Natural killer cell (primary cell): ENCODE measurements at regions not wholly inside any gene's neighbourhood (a gene's known extent, or its start where the extent isn't known, plus 50 kb on each side); places are given as distances from the start of the nearest gene placed in this dataset.

Experiments used
- ATAC-seq, 3 donors: fragments of 150-1000 bp in 2 of 3; fragments of 200-7000 bp in 1 of 3; cut with Tn5 transposase; 1 replicate in 1 of 3; 2 replicates in 2 of 3; pipeline ENCODE4 v1.10.0; 2021; ENCODE audit warnings: mild to moderate bottlenecking in 2 of 3, moderate library complexity in 2 of 3
- DNase-seq, 2 donors: peaks; one replicate each; pipeline versions ENCODE4 v3.0.0 to v3.0.0-alpha.2; 2013 to 2021; ENCODE audit warnings: mixed read lengths in 1 of 2
- H3K27ac ChIP-seq: one replicate; pipeline ENCODE4 v1.5.1; 2013; ENCODE audit warnings: mild to moderate bottlenecking, low read length
- H3K27me3 ChIP-seq: one replicate; pipeline ENCODE4 v1.6.1; 2013; ENCODE audit warnings: low read length; ENCODE audit not compliant: control insufficient read depth, insufficient read depth
- H3K36me3 ChIP-seq: one replicate; pipeline ENCODE4 v1.6.1; 2013; ENCODE audit warnings: low read length; ENCODE audit not compliant: control insufficient read depth, insufficient read depth
- H3K4me1 ChIP-seq: one replicate; pipeline ENCODE4 v1.6.1; 2013; ENCODE audit warnings: low read length; ENCODE audit not compliant: control insufficient read depth, insufficient read depth
- H3K4me3 ChIP-seq: one replicate; pipeline ENCODE4 v1.5.1; 2013; ENCODE audit warnings: low read length
- H3K9me3 ChIP-seq: one replicate; pipeline ENCODE4 v1.6.1; 2013; ENCODE audit warnings: low read length; ENCODE audit not compliant: control insufficient read depth, insufficient read depth
- H3K27ac Mint-ChIP-seq, 2 donors: one replicate each; pipeline ENCODE4 v1.8.0; 2022; ENCODE audit warnings: mild to moderate bottlenecking in 2 of 2, mixed read lengths in 2 of 2, moderate library complexity in 1 of 2
- H3K27me3 Mint-ChIP-seq, 2 donors: one replicate each; pipeline ENCODE4 v1.8.0; 2022; ENCODE audit warnings: low read depth in 2 of 2, mixed read lengths in 2 of 2
- H3K36me3 Mint-ChIP-seq: one replicate; pipeline ENCODE4 v1.8.0; 2022; ENCODE audit warnings: mixed read lengths
- H3K4me1 Mint-ChIP-seq, 2 donors: one replicate each; pipeline ENCODE4 v1.8.0; 2022; ENCODE audit warnings: mixed read lengths in 2 of 2
- H3K4me3 Mint-ChIP-seq: one replicate; pipeline ENCODE4 v1.8.0; 2022; ENCODE audit warnings: mild to moderate bottlenecking, moderate library complexity, mixed read lengths
- H3K9me3 Mint-ChIP-seq, 2 donors: one replicate each; pipeline ENCODE4 v1.8.0; 2022; ENCODE audit warnings: mixed read lengths in 2 of 2
- CTCF ChIP-seq: fragments of 200-600 bp; IDR thresholded peaks from one replicate; pipeline ENCODE4 v1.8.0; 2022; ENCODE audit warnings: antibody characterized with exemption
- WGBS: methylation state at CpG from one replicate; pipeline ENCODE4 v1.1.7; 2013; ENCODE audit warnings: missing lambda C conversion rate; ENCODE audit not compliant: insufficient coverage; 5-methylcytosine and 5-hydroxymethylcytosine counted together
- intact Hi-C: fragments of 100-400 bp; cut with micrococcal nuclease; formaldehyde crosslinking; loops from one replicate; pipeline ENCODE4 v1.14.2; 2022

DNA sequence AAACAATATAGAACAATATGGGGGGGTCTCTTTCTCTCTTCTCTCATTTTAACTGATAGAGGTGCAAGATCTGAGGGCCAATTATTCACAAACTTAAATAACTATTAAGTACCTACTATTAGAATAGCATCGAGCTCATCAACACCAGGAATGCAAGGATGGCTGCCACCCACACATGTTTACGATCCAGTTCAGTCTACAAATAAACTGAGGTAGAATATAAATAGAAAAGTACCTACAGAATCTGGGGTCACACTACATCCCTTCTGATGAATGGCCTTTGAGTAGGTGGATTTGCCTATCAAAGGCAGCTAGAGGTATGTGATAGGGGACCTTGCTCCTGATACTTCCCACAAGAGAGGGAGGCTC, 91.8 kb upstream of the ZNF366 start:
- Histone ChIP-seq H3K4me3 (no peak overlapping the region), H3K9me3 (no peaks in the 10 kb centered on the region), H3K36me3 (no peaks in the 10 kb centered on the region), H3K27me3 (no peaks in the 10 kb centered on the region), H3K27ac (no peak overlapping the region), H3K4me1 (no peaks in the 10 kb centered on the region)
- Mint-ChIP-seq H3K4me1 (peaks cover 6 to 9% of the 10 kb centered on the region in 2 donors), H3K36me3 (no peaks in the 10 kb centered on the region), H3K4me3 (no peak overlapping the region), H3K27me3 (peaks cover 0 to 2% of the 10 kb centered on the region in 2 donors), H3K27ac (no peak overlapping the region), H3K9me3 (no peaks in the 10 kb centered on the region)
- WGBS: no CpG with 5 or more reads among the region's 2 CpGs
- no peak for DNase-seq
- no peak for TF ChIP-seq CTCF
- no peak for ATAC-seq
- intact Hi-C loops: no loop called here

- Histone ChIP-seq H3K36me3 (no peaks in the 10 kb centered on the region), H3K9me3 (no peaks in the 10 kb centered on the region), H3K4me1 (no peaks in the 10 kb centered on the region), H3K27me3 (no peaks in the 10 kb centered on the region), H3K4me3 (no peak overlapping the region), H3K27ac (peak overlapping the region; percentile 24)
- no peak for TF ChIP-seq CTCF
- H3K4me3 Mint-ChIP-seq: no peak overlapping the region
- H3K27me3 Mint-ChIP-seq: peaks cover 0 to 2% of the 10 kb centered on the region in 2 donors
- H3K27ac Mint-ChIP-seq: peak overlapping the region in 1 of 2 donors; percentile 27
- no peaks in the 10 kb centered on the region for H3K9me3 Mint-ChIP-seq
- WGBS: 50% methylated on average over 1 of the region's 5 CpGs
- ATAC-seq (no peak), DNase-seq (no peak)
- no peaks in the 10 kb centered on the region for H3K36me3 Mint-ChIP-seq
- intact Hi-C loops: no loop called here
- H3K4me1 Mint-ChIP-seq: peaks cover 6 to 9% of the 10 kb centered on the region in 2 donors
Observed at GRCh38 chr5:72598401-72599064, 91.3 kb upstream of the ZNF366 start.

DNA sequence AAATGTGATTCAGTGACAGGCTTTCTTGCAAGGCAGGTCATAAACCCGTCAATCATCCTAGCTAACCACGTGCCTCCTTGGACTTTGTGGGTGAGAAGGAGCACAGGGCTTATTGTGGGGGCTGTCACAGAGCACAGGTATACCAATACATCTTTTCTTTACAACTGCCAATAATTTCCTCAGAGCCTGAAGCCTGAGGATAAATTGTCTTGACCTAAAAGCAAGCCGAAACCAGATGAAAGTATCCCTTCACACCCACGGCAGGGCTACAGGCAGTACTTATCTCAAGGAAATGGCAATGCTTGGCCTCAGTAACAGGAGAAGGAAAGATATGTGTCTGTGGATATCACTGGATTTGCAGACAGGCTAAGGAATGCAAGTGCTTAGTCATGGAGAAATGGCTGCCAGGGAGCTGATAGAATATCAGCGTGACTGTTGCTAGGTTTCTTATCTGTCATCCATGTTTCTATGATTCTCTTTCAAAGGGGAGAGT, 90.3 kb upstream of the ZNF366 start:
- H3K36me3 ChIP-seq: no peaks in the 10 kb centered on the region
- H3K4me3 ChIP-seq: no peak overlapping the region
- H3K4me3 Mint-ChIP-seq: no peak overlapping the region
- 67% methylated on average over 5 of the region's 5 CpGs for WGBS
- H3K27ac ChIP-seq: no peak overlapping the region
- no peaks in the 10 kb centered on the region for H3K9me3 ChIP-seq
- no peak for DNase-seq
- TF ChIP-seq CTCF: no peak
- peaks cover 6 to 9% of the 10 kb centered on the region in 2 donors for H3K4me1 Mint-ChIP-seq
- H3K27ac Mint-ChIP-seq: no peak overlapping the region
- no peak for ATAC-seq
- no peaks in the 10 kb centered on the region for H3K36me3 Mint-ChIP-seq
- intact Hi-C loops: no loop called here
- H3K27me3 Mint-ChIP-seq: peaks cover 0 to 8% of the 10 kb centered on the region in 2 donors
- no peaks in the 10 kb centered on the region for H3K27me3 ChIP-seq
- H3K9me3 Mint-ChIP-seq: no peaks in the 10 kb centered on the region
- H3K4me1 ChIP-seq: no peaks in the 10 kb centered on the region

GRCh38 chr5:72596956-72597355, 89.7 kb upstream of the ZNF366 start:
- H3K9me3 Mint-ChIP-seq: no peaks in the 10 kb centered on the region
- H3K27ac Mint-ChIP-seq: no peak overlapping the region
- no peaks in the 10 kb centered on the region for H3K36me3 Mint-ChIP-seq
- Histone ChIP-seq H3K27ac (no peak overlapping the region), H3K4me1 (no peaks in the 10 kb centered on the region), H3K36me3 (no peaks in the 10 kb centered on the region), H3K27me3 (no peaks in the 10 kb centered on the region), H3K4me3 (no peak overlapping the region), H3K9me3 (no peaks in the 10 kb centered on the region)
- H3K4me1 Mint-ChIP-seq: peaks cover 6 to 9% of the 10 kb centered on the region in 2 donors
- TF ChIP-seq CTCF: no peak
- ATAC-seq: no peak
- H3K27me3 Mint-ChIP-seq: peaks cover 0 to 9% of the 10 kb centered on the region in 2 donors
- no peak for DNase-seq
- no peak overlapping the region for H3K4me3 Mint-ChIP-seq
- whole genome bisulfite sequencing: 100% methylated on average over 1 of the region's 3 CpGs
- intact Hi-C loops: no loop called here
